PC-9 (cell line): ENCODE measurements at regions not wholly inside any gene's neighbourhood (a gene's known extent, or its start where the extent isn't known, plus 50 kb on each side); places are given as distances from the start of the nearest gene placed in this dataset.

Experiments
- EZH2 ChIP-seq: fragments of 200-600 bp; sonication (generic); IDR thresholded peaks from 2 replicates; pipeline ENCODE4 v1.8.0; 2017; ENCODE audit warnings: antibody characterized with exemption, low read depth
- TF ChIP-seq, protein P1 (sequence below): fragments of 200-600 bp; sonication (generic); conservative IDR thresholded peaks from 2 replicates; pipeline ENCODE4 v1.6.1; 2017; ENCODE audit warnings: mixed run types, antibody characterized with exemption, mild to moderate bottlenecking, moderate library complexity

DNA sequence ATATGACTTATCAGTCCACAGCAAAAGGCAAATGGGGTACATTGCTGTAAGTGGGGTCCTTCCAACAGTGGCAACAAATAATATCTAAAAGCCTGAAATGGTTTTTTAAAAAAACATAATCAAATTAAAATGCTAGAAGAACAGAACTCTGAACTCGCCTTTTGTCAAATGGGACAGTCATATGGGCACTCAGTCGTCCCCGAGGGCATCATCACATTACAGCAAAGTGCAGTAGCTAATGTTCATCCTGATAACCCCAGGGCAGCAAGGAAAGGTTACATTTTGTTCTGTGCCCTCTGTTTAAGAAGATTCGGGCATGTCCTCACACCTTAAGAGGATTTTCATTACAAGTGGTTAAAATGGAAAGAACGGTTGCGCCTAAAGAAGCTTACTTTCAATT, 997.9 kb upstream of the TENM3 start:
- TF ChIP-seq, protein P1, sequence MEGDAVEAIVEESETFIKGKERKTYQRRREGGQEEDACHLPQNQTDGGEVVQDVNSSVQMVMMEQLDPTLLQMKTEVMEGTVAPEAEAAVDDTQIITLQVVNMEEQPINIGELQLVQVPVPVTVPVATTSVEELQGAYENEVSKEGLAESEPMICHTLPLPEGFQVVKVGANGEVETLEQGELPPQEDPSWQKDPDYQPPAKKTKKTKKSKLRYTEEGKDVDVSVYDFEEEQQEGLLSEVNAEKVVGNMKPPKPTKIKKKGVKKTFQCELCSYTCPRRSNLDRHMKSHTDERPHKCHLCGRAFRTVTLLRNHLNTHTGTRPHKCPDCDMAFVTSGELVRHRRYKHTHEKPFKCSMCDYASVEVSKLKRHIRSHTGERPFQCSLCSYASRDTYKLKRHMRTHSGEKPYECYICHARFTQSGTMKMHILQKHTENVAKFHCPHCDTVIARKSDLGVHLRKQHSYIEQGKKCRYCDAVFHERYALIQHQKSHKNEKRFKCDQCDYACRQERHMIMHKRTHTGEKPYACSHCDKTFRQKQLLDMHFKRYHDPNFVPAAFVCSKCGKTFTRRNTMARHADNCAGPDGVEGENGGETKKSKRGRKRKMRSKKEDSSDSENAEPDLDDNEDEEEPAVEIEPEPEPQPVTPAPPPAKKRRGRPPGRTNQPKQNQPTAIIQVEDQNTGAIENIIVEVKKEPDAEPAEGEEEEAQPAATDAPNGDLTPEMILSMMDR, result no peak
- no peak for TF ChIP-seq EZH2
